ENCODE measurements at regions not wholly inside any gene's neighbourhood (a gene's known extent, or its start where the extent isn't known, plus 50 kb on each side); places are given as distances from the start of the nearest gene placed in this dataset.

DNA sequence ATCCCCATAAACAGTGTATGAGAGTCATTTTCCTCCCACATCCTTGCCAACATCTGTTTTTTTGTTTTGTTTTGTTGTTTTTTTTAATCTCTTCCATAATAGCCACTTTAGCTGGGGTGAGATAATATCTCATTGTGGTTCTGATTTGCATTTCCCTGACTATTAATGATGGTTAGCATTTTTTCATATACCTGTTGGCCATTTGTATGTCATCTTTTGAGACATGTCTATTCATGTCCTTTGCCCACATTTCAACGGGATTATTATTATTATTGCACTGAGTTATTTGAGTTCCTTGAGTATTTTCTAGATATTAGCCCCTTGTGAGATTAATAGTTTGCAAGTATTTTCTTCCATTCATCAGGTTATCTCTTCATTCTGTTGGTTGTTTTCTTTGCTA, 223.3 kb downstream of the LPIN1 start:
- no peak for TF ChIP-seq CTCF (IDR thresholded peaks at IDR 0.05)
- no peak for TF ChIP-seq POLR2A (IDR thresholded peaks at IDR 0.05)
